ENCODE measurements at regions not wholly inside any gene's neighbourhood (a gene's known extent, or its start where the extent isn't known, plus 50 kb on each side); places are given as distances from the start of the nearest gene placed in this dataset.

GRCh38 chr12:25796523-25797000 lies 161.9 kb upstream of the RASSF8 start:
- H3K4me3 ChIP-seq (ENCODE audit: insufficient read depth, low read depth, low read length) = no peak overlapping the region
- H3K4me1 ChIP-seq (ENCODE audit: insufficient read depth, low read length) = peaks cover 8% of the 10 kb centered on the region
- H3K36me3 ChIP-seq (ENCODE audit: insufficient read depth, low read length) = no peaks in the 10 kb centered on the region
- DNase-seq (ENCODE audit: low read depth) (peak; percentile 75), FAIRE-seq (no peak)
- H3K9me3 ChIP-seq (ENCODE audit: insufficient read depth, low read depth, low read length) = no peaks in the 10 kb centered on the region
- no peaks in the 10 kb centered on the region for H4K20me1 ChIP-seq (ENCODE audit: insufficient read depth, low read length)
- no peaks in the 10 kb centered on the region for H3K27me3 ChIP-seq (ENCODE audit: insufficient read depth, low read length)
- no peak overlapping the region for H3K27ac Mint-ChIP-seq (ENCODE audit: unreplicated experiment)
- H3K4me1 Mint-ChIP-seq (ENCODE audit: low read depth, unreplicated experiment) = peaks cover 4% of the 10 kb centered on the region
- TF ChIP-seq EZH2 (IDR thresholded peaks at IDR 0.05; ENCODE audit: insufficient read depth, low read length) (no peak), CTCF (IDR thresholded peaks at IDR 0.05; ENCODE audit: insufficient read depth, low read depth, low read length) (no peak)
- H3K27me3 Mint-ChIP-seq (ENCODE audit: low read depth, unreplicated experiment) = no peaks in the 10 kb centered on the region
- H3K27ac ChIP-seq (ENCODE audit: low read depth, low read length) = no peak overlapping the region
- H3K9ac ChIP-seq (ENCODE audit: low read length) = no peak overlapping the region
- peaks cover 2% of the 10 kb centered on the region for H3K9me3 Mint-ChIP-seq (ENCODE audit: unreplicated experiment)
- no peak overlapping the region for H3K4me3 Mint-ChIP-seq (ENCODE audit: unreplicated experiment)
- no peaks in the 10 kb centered on the region for H3K36me3 Mint-ChIP-seq (ENCODE audit: low read depth, unreplicated experiment)
- H2AFZ ChIP-seq (ENCODE audit: low read depth, low read length) = no peak overlapping the region
- no peaks in the 10 kb centered on the region for H3K79me2 ChIP-seq (ENCODE audit: insufficient read depth, low read length)
- no peak overlapping the region for H3K4me2 ChIP-seq (ENCODE audit: low read length)

GRCh38 chr12:25797386-25797785 lies 161.1 kb upstream of the RASSF8 start:
- peaks cover 8% of the 10 kb centered on the region for H3K4me1 ChIP-seq (ENCODE audit: insufficient read depth, low read length)
- Mint-ChIP-seq H3K4me3 (ENCODE audit: unreplicated experiment) (no peak overlapping the region), H3K9me3 (ENCODE audit: unreplicated experiment) (peaks cover 2% of the 10 kb centered on the region), H3K27ac (ENCODE audit: unreplicated experiment) (no peak overlapping the region), H3K27me3 (ENCODE audit: low read depth, unreplicated experiment) (no peaks in the 10 kb centered on the region), H3K36me3 (ENCODE audit: low read depth, unreplicated experiment) (no peaks in the 10 kb centered on the region), H3K4me1 (ENCODE audit: low read depth, unreplicated experiment) (peaks cover 4% of the 10 kb centered on the region)
- H3K36me3 ChIP-seq (ENCODE audit: insufficient read depth, low read length) = no peaks in the 10 kb centered on the region
- H3K4me2 ChIP-seq (ENCODE audit: low read length) = no peak overlapping the region
- no peak overlapping the region for H3K27ac ChIP-seq (ENCODE audit: low read depth, low read length)
- no peak for TF ChIP-seq EZH2 (IDR thresholded peaks at IDR 0.05; ENCODE audit: insufficient read depth, low read length)
- no peak for TF ChIP-seq CTCF (IDR thresholded peaks at IDR 0.05; ENCODE audit: insufficient read depth, low read depth, low read length)
- no peaks in the 10 kb centered on the region for H4K20me1 ChIP-seq (ENCODE audit: insufficient read depth, low read length)
- H3K79me2 ChIP-seq (ENCODE audit: insufficient read depth, low read length) = no peaks in the 10 kb centered on the region
- no peak overlapping the region for H3K9ac ChIP-seq (ENCODE audit: low read length)
- no peak overlapping the region for H2AFZ ChIP-seq (ENCODE audit: low read depth, low read length)
- H3K27me3 ChIP-seq (ENCODE audit: insufficient read depth, low read length) = no peaks in the 10 kb centered on the region
- H3K9me3 ChIP-seq (ENCODE audit: insufficient read depth, low read depth, low read length) = no peaks in the 10 kb centered on the region
- DNase-seq (ENCODE audit: low read depth) (no peak), FAIRE-seq (no peak)
- no peak overlapping the region for H3K4me3 ChIP-seq (ENCODE audit: insufficient read depth, low read depth, low read length)

- no peak overlapping the region for H3K4me2 ChIP-seq (ENCODE audit: low read length)
- H3K27me3 ChIP-seq (ENCODE audit: insufficient read depth, low read length) = no peaks in the 10 kb centered on the region
- H3K79me2 ChIP-seq (ENCODE audit: insufficient read depth, low read length) = no peaks in the 10 kb centered on the region
- H3K9me3 ChIP-seq (ENCODE audit: insufficient read depth, low read depth, low read length) = no peaks in the 10 kb centered on the region
- Mint-ChIP-seq H3K36me3 (ENCODE audit: low read depth, unreplicated experiment) (no peaks in the 10 kb centered on the region), H3K27me3 (ENCODE audit: low read depth, unreplicated experiment) (no peaks in the 10 kb centered on the region), H3K9me3 (ENCODE audit: unreplicated experiment) (peaks cover 2% of the 10 kb centered on the region), H3K4me3 (ENCODE audit: unreplicated experiment) (no peak overlapping the region), H3K27ac (ENCODE audit: unreplicated experiment) (no peak overlapping the region), H3K4me1 (ENCODE audit: low read depth, unreplicated experiment) (peaks cover 4% of the 10 kb centered on the region)
- H4K20me1 ChIP-seq (ENCODE audit: insufficient read depth, low read length) = no peaks in the 10 kb centered on the region
- no peak for TF ChIP-seq CTCF (IDR thresholded peaks at IDR 0.05; ENCODE audit: insufficient read depth, low read depth, low read length)
- TF ChIP-seq EZH2 (IDR thresholded peaks at IDR 0.05; ENCODE audit: insufficient read depth, low read length) = no peak
- H3K4me3 ChIP-seq (ENCODE audit: insufficient read depth, low read depth, low read length) = no peak overlapping the region
- FAIRE-seq = no peak
- DNase-seq (ENCODE audit: low read depth) = no peak
- H3K4me1 ChIP-seq (ENCODE audit: insufficient read depth, low read length) = peaks cover 8% of the 10 kb centered on the region
- no peaks in the 10 kb centered on the region for H3K36me3 ChIP-seq (ENCODE audit: insufficient read depth, low read length)
- no peak overlapping the region for H3K9ac ChIP-seq (ENCODE audit: low read length)
- no peak overlapping the region for H2AFZ ChIP-seq (ENCODE audit: low read depth, low read length)
- H3K27ac ChIP-seq (ENCODE audit: low read depth, low read length) = no peak overlapping the region
Measured at GRCh38 chr12:25797949-25798348, 160.5 kb upstream of the RASSF8 start.
